Amniotic epithelial cell (primary cell): ENCODE measurements at regions not wholly inside any gene's neighbourhood (a gene's known extent, or its start where the extent isn't known, plus 50 kb on each side); places are given as distances from the start of the nearest gene placed in this dataset.

Experiments
- DNase-seq: peaks from one replicate; pipeline ENCODE4 v3.0.0-alpha.2; 2010; ENCODE audit warnings: low read depth

DNA sequence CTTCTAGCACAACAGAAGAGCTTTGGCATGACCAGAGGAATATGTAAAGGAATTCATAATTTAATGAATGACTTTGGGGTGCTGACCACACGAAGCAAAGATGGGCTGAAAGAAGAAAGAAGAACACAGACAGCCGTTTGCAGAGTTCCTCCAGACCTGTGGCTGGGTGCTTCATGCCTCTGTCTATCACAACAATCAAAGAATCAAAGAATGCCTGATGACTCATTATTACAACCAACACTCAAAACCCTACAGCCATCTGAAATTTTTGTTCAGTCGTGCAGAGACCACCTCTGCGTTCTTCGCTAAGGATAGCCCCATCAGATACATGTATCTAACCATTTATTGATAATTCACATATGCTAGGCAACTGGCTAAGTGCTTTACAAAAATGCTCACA is 129.0 kb upstream of the PRICKLE2 start:
- peak; percentile 41 for DNase-seq

DNA sequence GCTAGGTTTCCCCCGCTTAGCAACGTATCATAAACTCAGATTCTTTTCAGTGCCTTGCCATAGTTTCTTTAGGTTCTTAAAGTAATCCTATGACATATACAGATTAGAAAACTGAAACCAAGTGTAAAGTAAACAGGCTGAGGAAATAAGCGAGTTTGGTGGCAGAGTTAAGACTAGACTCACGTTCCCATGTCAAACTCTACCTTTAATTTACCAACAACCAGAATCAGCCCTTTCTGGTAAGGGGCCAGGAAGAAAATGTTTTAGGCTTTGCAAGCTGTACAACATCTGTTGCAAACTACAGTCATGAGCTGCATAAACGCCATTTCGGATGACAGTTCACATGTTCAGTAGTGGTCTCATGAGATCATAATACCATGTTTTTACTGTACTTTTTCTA is 128.0 kb upstream of the PRICKLE2 start:
- DNase-seq = no peak

DNA sequence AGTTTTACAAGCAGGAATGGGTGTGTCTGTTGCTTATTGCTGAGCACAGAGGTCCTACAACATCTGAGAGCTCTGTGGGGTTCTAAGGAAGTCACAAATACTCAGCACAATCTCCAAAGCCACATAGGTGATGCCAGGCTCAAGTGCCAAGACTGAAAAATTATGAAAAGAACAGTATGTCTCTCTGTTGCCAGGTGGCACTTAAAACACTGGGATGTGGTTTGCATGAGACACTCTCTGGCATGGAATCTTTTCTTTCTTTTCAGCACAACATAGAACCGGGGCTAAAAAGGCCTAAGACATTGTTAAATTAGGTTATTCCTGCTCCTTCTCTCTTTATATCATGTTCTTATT is 127.3 kb upstream of the PRICKLE2 start:
- DNase-seq = no peak

DNA sequence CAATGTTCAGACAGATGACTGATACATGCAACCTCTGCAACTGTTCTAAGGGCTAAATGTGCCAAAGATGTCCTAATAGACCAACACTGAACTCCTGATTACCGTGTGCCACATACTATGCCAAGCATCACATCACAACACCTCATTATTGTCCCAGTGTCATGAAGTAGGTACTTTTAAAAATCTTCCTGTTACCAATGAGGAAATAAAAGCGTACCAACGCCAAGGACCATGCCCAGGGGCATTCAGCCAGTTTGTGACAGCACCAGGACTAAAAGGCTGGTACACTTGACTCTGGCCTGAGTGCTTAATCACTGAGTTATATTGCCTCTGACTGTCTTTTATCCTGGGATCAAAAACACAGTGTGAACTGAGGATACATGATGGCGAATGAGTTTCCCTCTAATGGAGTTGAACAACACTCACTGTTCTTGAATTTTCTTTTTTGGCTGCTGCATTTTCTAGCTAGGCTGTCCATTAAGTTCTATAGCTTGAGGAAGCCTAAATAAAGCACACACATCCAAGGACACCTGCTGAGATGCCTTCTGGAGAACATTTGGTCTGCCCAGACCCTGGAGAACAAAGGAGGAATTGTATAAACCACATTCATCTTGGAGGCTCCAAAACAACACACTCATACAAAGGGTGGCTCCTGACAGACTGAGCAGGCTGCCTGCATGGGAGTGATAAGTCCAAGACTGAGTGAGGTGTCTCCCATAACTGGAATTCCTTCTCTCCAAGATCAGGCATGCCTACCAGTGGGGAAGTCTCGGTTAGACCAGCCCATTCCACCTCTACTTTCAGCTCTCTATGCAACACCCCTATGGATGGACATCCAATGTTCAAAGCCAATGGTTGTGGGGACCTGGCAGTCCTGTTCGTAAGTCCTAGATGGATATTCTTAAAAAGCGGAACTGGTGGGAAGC is 126.7 kb upstream of the PRICKLE2 start:
- peak; percentile 82 for DNase-seq

DNA sequence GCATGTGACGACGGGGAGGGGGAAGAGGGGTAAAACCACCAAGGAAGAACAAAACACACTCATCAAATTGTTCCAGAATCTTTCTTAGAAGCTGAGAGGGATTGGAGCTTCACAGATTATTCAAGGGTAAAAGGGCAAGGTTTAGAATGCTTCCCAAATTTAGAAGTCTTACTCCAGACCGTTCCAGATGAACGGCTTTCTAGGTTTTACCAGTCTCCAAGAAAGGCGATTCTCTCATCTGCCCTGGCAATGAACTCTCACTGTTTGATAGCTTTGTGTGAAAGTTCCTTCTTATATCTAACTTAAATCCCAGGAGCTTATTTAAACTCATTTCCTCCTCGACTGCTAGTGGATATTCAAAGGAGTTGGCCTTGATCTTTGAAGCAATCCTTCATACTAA is 124.3 kb upstream of the PRICKLE2 start:
- no peak for DNase-seq

DNA sequence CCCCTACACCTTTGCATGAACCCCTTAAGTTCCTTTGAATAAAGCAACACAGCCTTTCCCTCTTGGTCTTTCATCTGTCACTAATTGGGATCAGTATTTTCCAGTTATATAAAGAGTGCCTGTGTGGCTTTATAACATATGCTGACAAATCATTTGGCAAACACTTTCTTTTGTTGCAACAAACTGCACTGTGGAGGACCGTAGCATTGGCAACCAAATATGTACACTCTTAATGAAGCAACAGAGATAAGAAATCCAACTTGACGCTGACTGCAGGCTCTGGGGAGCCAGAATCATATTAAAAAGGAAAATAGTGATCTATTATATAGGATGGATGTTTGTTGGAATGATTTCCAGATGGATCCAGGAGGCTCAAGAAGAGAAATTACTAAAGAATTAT is 120.1 kb upstream of the PRICKLE2 start:
- DNase-seq = peak; percentile 95

DNA sequence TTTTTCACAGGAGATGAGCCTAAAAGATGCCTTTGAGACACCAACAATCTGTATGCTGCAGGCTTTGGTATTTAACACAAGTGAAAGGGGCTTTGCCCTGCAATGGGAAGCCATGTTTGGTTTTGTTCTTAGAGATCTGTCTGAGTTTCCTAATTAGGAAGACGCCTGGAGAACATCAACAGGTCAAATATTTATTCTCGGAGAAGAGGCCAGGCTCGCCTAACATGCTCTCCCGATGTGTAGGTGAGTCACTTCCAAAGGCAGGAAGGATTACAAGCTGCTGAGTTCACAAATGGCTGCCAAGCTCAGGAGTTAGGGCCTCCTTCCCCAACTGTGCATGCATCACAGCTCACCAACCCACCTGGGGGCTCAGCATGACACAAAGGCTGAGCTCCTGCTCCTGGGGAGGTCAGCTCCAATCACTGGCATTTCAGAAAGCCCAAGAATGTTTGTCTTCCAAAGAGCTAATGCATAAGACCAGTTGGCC is 119.5 kb upstream of the PRICKLE2 start:
- DNase-seq = peak; percentile 93

DNA sequence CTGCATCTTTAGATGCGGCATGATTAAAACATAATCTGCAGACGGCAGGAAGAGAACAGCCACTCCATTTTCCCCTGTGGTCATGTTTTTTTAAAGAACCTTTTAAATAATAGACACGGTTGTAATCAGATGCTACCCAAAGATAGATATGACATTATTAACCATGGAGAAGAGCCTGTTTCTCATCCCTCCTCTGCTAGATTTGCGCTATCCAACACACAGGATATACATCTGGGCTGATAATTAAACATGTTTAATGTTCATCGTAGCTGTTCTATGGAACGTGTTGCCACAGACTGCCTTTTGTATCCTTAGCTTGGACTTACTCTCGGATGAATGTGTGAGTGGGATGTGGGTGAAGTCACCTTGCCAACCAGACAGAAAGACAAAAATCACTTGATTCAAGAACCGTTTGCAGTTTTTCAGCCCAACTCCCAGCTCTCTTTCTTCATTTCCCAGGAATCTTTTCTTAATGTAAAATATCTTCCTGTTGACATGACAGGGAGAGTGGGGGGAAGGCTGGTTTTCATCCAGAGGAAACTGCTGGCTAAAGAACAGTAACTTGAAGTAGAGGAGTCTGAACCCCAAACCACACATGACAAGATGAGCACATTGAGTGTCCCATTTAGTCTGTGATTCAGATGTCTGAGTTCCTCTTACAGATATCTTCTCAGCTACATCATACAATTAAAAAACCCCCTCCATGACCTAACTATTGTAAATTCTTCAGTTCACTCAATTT is 118.6 kb upstream of the PRICKLE2 start:
- peak; percentile 93 for DNase-seq

DNA sequence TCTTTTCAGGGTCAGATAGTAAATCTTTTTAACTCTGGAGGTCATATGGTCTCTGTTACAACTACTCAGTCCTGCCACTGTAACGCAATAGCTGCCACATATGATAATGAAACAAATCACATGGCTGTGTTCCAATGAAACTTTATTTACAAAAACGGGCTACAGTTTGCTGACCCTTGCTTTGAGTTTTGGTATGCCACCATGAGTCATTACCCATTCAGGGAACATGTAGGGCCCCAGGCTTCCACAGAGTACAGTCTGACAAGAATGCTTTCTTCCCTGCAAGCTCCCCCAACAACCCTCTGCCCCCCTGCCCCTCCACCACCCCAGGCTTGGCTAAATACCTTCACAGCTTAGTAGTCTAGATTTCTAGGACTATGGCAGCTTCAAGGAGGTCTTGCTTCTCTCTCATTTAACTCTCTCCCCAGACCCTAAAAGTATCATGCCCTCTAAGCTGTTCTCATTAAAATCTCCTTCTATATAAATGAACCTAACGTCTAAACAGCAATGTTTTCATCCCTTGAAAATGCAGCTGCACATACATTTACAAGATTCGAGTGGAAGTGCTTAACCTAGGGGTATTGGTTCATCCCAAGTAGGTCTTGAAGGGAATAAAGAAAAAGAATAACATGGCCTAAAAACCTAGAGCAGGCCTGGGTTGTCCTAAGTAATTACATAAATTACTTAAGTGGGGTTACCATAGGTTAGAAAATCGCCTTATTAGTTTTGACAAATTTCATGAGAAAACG is 117.8 kb upstream of the PRICKLE2 start:
- DNase-seq = peak; percentile 93

DNA sequence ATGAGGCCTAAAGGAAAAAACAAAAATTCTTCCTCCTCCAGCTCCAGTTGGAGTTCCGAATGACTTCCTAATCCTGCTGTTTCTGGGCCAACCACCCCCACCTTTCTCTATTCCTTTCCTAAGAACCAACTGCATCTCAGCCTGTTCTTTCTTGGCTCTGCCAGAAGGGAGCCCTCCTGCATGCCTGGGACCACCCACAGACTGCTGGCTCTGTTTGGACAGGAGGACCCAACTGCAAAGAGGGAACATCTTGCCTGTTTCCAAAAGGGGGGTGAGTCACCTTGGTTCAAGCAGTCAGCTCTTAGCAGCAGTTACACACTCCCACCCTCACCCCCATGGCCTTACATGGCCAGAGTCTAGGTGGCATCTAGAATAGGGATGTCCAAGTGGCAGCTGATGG is 116.0 kb upstream of the PRICKLE2 start:
- DNase-seq = peak; percentile 40

DNA sequence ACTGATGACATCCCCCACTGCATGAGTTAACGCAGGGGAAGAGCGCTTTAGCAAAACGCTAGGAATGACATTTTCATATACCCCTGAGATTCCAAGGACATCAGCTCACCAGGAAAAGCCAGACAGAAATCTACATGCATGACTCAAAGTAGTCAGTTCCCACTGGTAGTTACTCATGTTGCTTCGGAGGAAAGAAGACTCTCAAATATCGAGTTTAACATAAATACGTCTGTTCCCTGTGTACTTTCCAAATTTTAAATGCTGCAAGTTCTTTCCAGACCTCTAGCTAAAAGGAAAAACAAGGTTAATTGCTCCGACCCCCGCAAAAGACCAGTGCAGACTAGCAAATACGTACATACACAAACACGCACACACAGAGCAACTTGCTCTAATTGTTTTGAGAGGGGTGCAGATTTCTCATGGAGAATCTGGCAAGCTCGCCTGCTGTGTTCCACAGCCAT is 115.4 kb upstream of the PRICKLE2 start:
- DNase-seq = peak; percentile 81

DNA sequence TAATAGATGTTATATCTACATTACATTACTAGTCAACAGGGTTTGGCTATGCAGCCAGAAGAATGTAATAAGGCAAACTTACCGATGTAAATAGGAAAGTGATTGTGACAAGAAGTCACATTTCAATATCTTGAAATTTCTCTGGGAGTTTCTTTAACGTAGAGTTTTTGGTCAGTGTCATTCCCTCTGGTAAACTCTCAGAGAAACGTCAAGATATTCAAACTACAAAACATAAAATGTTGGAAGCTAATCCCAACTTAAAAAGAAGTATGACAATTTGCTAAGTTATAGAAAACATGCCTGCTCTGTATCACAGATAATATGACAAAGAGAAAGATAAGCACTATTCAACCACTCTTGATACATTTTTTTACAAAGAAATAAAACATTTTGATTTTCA is 111.2 kb upstream of the PRICKLE2 start:
- no peak for DNase-seq

DNA sequence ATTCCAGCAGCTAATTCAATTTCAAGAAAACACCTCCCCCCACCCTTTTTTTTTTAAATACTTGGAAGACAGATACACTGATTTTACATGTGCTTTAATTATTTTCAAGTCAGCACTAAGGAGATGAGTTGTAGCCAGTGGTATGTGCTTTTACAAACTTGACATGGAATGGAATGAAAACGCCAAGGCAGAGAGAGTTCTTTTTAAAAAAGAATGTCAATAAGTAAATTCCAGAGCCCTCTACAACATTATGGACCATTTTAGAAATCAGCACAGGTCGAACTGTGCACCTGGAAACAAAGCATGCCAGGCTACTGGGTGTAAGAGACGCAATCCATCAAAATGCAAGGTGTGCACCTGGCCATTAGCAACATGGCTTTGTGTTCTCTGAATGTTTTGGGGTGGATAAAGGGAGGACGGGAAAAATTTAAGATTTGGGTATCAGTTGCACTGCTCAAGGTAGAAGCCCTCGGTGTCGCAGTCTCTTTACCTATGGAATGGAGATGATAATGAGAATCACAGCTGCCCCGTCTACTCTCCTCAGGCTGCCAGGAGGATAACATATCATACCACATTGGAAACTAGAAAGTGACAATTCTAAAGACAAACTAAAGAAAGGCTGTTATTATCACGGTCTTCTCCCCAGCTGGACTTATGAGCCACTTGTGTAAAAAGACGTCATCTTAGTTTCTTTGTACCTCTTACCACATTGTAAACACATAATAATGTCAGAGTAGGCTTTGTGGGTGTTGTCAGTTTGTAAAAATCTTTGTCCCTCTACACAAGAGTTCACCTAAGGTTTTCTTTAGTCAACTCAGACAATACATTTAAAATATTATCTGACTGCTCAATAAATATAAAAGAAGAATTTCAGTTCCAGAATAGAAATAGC is 107.4 kb upstream of the PRICKLE2 start:
- no peak for DNase-seq

DNA sequence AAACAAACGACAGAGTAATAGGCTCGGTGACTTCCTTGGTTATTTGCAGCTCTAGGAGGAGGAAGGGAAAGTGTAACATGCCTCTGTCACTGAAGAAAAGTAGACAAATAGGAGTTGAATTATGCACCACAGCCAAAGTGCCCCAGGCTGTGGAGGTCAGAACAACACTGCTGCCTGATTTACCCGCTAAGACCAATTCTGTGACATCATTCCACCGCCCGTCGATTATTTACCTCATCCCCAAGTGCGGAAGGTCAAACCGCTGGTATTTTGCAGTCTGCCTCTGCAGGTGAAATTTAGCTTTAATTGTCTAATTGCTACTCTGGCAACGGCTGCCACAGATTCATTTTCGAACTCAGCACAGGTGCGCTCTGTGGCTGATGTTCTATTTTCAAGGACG is 106.3 kb upstream of the PRICKLE2 start:
- no peak for DNase-seq

DNA sequence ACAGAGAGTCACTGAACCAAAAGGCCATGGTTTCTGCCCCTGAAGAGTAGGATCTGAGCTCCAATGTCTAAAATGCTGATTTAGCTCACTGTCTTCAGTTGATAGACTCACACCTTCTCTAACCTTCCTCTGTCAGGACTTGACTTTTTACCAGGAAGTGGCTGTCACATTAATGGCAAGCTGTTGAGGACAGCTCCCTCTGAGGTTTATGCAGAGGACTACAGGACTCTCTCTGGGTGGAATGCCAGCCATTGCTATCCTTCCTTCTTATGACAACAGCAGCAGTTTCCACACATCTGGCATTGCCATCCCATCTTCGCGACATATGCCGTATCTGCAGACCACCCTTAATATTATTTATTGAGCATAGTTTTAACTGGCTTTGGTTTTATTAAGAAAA is 103.8 kb upstream of the PRICKLE2 start:
- no peak for DNase-seq

DNA sequence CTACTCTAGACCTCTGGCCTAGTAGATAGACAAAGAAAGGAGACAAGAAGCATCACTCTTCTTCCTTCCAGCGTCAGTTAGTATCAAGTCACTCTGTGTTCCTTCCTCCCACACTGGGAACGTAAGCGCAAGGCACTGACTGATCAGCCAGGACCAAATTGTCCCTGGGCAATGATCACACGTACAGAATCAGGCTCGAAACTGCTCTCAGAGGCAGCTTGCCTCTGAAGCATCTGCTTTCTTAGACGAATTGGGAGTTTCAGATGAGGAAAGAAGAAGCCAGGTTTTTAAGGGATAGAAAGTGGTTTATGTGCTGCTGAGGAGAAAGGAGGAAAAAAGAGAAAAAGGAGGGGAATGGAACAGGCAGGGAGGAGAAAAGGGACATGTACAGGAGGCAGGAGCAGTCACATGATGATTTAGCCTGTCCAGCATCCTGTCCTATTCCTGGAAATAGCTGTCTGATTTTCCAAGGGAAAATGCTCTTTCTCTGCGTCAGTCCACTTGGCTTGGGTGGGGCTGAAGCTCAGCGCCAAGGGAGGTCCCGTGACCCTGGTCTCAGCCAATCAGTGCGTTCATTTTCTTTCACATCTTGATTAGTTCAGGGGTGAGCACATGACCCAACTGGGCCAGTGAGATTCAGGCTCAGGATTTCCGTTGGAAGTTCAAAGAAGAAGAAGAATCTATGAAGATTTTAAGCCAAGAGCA is 102.0 kb upstream of the PRICKLE2 start:
- DNase-seq = no peak

DNA sequence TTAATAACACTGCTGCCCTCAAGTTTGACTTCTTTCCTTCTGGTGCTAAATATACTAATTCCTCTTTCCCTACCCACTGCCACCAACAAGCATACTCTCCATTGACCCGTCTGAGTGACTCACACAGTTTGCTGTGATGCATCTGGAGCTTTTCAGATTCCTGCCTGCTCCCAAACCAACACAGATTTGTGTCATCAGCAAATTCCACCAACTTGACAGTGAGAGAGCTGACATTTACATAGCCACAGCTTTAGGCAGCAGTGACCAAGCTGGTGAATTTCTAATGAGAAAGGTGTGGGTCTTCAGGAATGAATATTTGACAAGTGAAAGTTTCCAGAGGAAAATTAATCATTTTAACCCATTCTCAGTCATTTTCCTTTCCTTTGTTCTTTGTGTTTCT is 96.5 kb upstream of the PRICKLE2 start:
- DNase-seq = peak; percentile 67

DNA sequence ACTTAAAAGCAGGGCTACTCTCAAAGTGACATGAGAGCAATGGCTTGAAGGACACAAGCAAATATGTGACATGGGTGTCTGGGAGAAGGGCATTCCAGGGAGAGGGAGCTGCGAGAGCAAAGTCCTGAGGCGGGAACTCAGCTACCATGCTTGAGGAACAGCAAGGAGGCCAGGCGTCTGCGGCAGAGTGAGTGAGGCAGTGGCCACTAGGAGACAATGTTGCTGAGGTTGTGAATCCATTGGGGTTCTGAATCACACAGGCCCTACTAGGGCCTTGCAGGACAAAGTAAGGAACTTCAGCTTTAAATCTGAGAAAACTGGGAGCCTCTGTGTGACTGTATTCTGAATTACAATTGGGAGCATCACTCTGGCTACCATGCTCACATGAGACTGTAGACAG is 94.1 kb upstream of the PRICKLE2 start:
- DNase-seq = peak; percentile 43

DNA sequence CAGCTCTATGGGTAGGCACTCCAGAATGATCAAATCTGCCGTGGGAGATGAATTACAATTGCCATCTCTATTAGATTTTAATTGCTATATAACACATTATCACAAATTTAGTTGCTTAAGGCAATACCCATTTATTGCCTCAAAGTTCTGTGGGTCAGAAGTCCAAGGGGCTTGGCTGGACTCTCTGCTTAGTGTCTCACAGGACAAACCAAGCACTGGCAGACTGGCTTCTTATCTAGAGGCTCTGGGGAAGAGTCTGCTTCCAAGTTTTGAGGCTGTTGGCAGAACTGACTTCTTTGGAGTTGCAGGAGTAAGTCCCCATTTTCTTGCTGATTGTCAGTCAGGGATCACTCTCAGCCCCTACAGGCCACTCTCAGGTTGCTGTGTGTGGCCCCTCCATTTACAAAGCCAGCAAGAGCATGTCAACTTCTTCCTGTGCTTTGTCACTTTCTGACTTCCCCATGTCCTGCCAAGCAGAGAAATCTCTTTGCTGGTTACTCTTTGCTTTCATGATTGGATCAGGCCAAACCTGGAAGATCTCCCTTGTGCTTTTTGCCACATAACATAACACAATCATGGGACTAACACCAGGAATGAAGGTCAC is 93.5 kb upstream of the PRICKLE2 start:
- DNase-seq = no peak

DNA sequence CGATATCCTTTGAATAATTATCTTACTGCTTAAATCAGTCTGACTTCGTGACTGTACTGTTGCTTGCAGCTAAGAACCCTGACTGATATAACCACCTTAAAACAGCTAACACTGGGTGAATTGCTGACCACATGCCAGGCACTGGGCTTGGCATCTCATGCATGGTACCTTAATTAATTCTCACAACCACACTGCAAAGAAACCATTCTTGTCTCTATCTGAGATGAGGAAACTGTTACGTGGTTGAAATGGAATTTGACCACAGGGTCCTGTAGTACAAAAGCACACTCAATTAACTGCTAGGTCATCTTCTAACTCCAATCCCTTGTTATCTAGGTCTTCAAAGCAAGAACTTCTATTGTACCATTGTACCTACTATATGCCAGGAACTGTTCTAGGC is 92.7 kb upstream of the PRICKLE2 start:
- DNase-seq = peak; percentile 89
